PC-3 (cell line): ENCODE measurements at regions not wholly inside any gene's neighbourhood (a gene's known extent, or its start where the extent isn't known, plus 50 kb on each side); places are given as distances from the start of the nearest gene placed in this dataset.

Source experiments
- CTCF ChIP-seq: fragments of 300-600 bp; sonication (generic); conservative IDR thresholded peaks from 2 replicates; pipeline ENCODE4 v1.5.1; 2017; ENCODE audit warnings: antibody characterized with exemption, low read depth, mild to moderate bottlenecking, low read length
- EZH2 ChIP-seq: fragments of 300-600 bp; sonication (generic); IDR thresholded peaks from one replicate; pipeline ENCODE4 v1.6.1; 2017; ENCODE audit warnings: antibody characterized with exemption, mild to moderate bottlenecking, low read length; ENCODE audit not compliant: unreplicated experiment
- EZH2phosphoT487 ChIP-seq: fragments of 300-600 bp; sonication (generic); IDR thresholded peaks from 2 replicates; pipeline ENCODE4 v1.6.1; 2018; ENCODE audit warnings: mild to moderate bottlenecking, antibody characterized with exemption, low read length, borderline replicate concordance

DNA sequence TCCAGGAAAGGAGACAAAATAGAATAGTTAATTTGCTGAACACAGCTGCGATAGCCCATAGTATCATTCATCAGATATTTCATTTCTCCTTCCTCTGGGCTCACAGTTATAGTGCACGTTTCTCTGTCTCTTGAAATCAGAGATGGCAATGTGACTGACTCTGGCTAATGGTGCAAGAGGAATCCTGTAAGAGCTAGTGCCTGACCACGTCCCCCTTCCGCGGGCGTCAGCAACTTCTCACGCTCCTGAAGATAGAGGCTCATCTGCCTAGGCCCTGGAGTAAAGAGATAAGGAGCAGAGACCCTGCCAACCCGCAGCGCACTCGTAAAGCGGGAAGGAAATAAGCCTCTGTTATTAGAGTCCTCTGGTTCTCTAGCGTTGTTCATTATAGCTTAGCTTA is 391.8 kb downstream of the VPS13C start:
- TF ChIP-seq CTCF (no peak), EZH2phosphoT487 (no peak), EZH2 (no peak)
